HepG2 (cell line): ENCODE measurements at regions not wholly inside any gene's neighbourhood (a gene's known extent, or its start where the extent isn't known, plus 50 kb on each side); places are given as distances from the start of the nearest gene placed in this dataset.

Experiments used
- ATAC-seq: fragments of 200-7000 bp; cut with Tn5 transposase; 3 replicates; pipeline ENCODE4 v1.9.1; 2020; ENCODE audit warnings: mild to moderate bottlenecking, moderate library complexity
- BruUV-seq: library from RNA; stranded (reverse); fragments of 400-500 nt; replicated peaks from 2 replicates; lab custom pipeline; 2021; lab: Mats Ljungman, UMichigan
- CTCF ChIA-PET: fragments of 300-600 bp; formaldehyde crosslinking; extraction: SDS; loops from one replicate; lab custom pipeline; 2021; ENCODE audit warnings: low total read pairs, inconsistent platforms, low intra/inter-chr PET ratio; lab: Yijun Ruan, JAX
- POLR2A ChIA-PET: fragments of 350-600 bp; sonication (Branson Sonifier 250); formaldehyde crosslinking; loops from one replicate; lab custom pipeline; 2020; ENCODE audit warnings: antibody characterized with exemption, inconsistent platforms; lab: Yijun Ruan, JAX
- DNase-seq: peaks from one replicate; pipeline ENCODE4 v3.0.0-alpha.2; 2015; ENCODE audit warnings: low spot score
- FAIRE-seq: peaks from 3 replicates; lab custom pipeline; 2011; peaks lifted over from hg19 to GRCh38; lab: Jason Lieb, UNC
- H2AFZ ChIP-seq: one replicate; pipeline ENCODE4 v1.6.1; 2011; ENCODE audit warnings: low read length, inconsistent platforms
- H3K27ac ChIP-seq: fragments of 300-600 bp; 3 replicates; pipeline ENCODE4 v1.8.0; 2011; ENCODE audit warnings: mixed run types, mild to moderate bottlenecking, mixed read lengths, low read length, inconsistent platforms; ENCODE audit not compliant: insufficient read depth; ENCODE audit errors: extremely low read length
- H3K27me3 ChIP-seq, 2 experiments: fragments of 200-600 bp in 1 of 2; 2 replicates in 1 of 2; 3 replicates in 1 of 2; pipeline versions ENCODE4 v1.6.0 to v1.8.0; 2011; ENCODE audit warnings: low read length in 2 of 2, mild to moderate bottlenecking in 2 of 2, moderate library complexity in 2 of 2, inconsistent platforms in 1 of 2; ENCODE audit not compliant: insufficient read depth in 2 of 2, control insufficient read depth in 1 of 2
- H3K36me3 ChIP-seq, 2 experiments: fragments of 200-600 bp in 1 of 2; replicated peaks in 1 of 2; 2 replicates in 1 of 2; 3 replicates in 1 of 2; pipeline versions ENCODE4 v1.5.1 to v1.8.0; 2011; ENCODE audit warnings: low read length in 2 of 2, inconsistent platforms in 1 of 2; ENCODE audit not compliant: insufficient read depth in 2 of 2, control insufficient read depth in 1 of 2
- H3K4me1 ChIP-seq: 2 replicates; pipeline ENCODE4 v1.5.1; 2012; ENCODE audit warnings: low read length, inconsistent platforms; ENCODE audit not compliant: insufficient read depth
- H3K4me2 ChIP-seq: 2 replicates; pipeline ENCODE4 v1.6.0; 2011; ENCODE audit warnings: low read depth, low read length, inconsistent platforms
- H3K4me3 ChIP-seq, 3 experiments: fragments of 200-600 bp in 1 of 3; sonication (generic), shearing (Covaris generic) in 1 of 3; replicated peaks in 1 of 3; 2 replicates each; pipeline ENCODE4 v1.5.1; 2011 to 2016; ENCODE audit warnings: low read length in 3 of 3, inconsistent platforms in 2 of 3, low read depth in 2 of 3, mild to moderate bottlenecking in 2 of 3, control low read depth in 1 of 3, mixed read lengths in 1 of 3; ENCODE audit not compliant: insufficient read depth in 1 of 3
- H3K79me2 ChIP-seq: one replicate; pipeline ENCODE4 v1.6.1; 2011; ENCODE audit warnings: low read length, inconsistent platforms; ENCODE audit not compliant: insufficient read depth
- H3K9ac ChIP-seq: 2 replicates; pipeline ENCODE4 v1.6.0; 2011; ENCODE audit warnings: mild to moderate bottlenecking, low read depth, low read length, inconsistent platforms; ENCODE audit not compliant: insufficient read depth
- H3K9me3 ChIP-seq: 2 replicates; pipeline ENCODE4 v1.5.1; 2012; ENCODE audit warnings: mild to moderate bottlenecking, low read length
- H4K20me1 ChIP-seq: 2 replicates; pipeline ENCODE4 v1.6.0; 2011; ENCODE audit warnings: inconsistent platforms, mild to moderate bottlenecking, low read length, moderate library complexity; ENCODE audit not compliant: insufficient read depth
- ADNP ChIP-seq: sonication (generic); formaldehyde crosslinking; IDR thresholded peaks from 2 replicates; pipeline ENCODE4 v1.4.0; 2020; ENCODE audit warnings: missing genetic modification reagents
- ATM ChIP-seq: fragments of 450-650 bp; IDR thresholded peaks from 2 replicates; pipeline ENCODE4 v1.7.1; 2017; ENCODE audit warnings: mild to moderate bottlenecking, borderline replicate concordance
- JARID2 ChIP-seq: sonication (generic); formaldehyde crosslinking; IDR thresholded peaks from 2 replicates; pipeline ENCODE4 v1.8.1; 2023; ENCODE audit warnings: missing genetic modification reagents, inconsistent platforms; ENCODE audit not compliant: insufficient replicate concordance
- MAZ ChIP-seq, 2 experiments: sonication (generic) in 1 of 2; formaldehyde crosslinking in 1 of 2; IDR thresholded peaks; 2 replicates each; pipeline versions ENCODE4 v1.5.0 to v1.6.1; 2012 to 2020; ENCODE audit warnings: low read depth in 2 of 2, mild to moderate bottlenecking in 2 of 2, borderline replicate concordance in 1 of 2, improper control_type of control experiment in 1 of 2, low read length in 1 of 2, missing genetic modification reagents in 1 of 2, moderate library complexity in 1 of 2
- MEF2D ChIP-seq: sonication (generic); formaldehyde crosslinking; IDR thresholded peaks from 2 replicates; pipeline ENCODE4 v1.5.1; 2020; ENCODE audit warnings: mild to moderate bottlenecking, missing genetic modification reagents
- RBAK ChIP-seq: sonication (generic); formaldehyde crosslinking; IDR thresholded peaks from 2 replicates; pipeline ENCODE4 v1.5.1; 2020; ENCODE audit warnings: mild to moderate bottlenecking, missing genetic modification reagents
- WGBS: methylation state at CpG from one replicate; pipeline ENCODE4 v1.1.6; 2017; ENCODE audit warnings: low lambda C conversion rate; 5-methylcytosine and 5-hydroxymethylcytosine counted together
- in situ Hi-C: cut with HindIII; loops from 2 replicates; pipeline ENCODE4 v1.10.0; 2017; ENCODE audit warnings: low pct_unique_long_range_greater_than_20kb; ENCODE audit not compliant: extremely low pct_ligation_motif_present
- intact Hi-C: fragments of 100-400 bp; cut with micrococcal nuclease; formaldehyde crosslinking; loops from one replicate; pipeline ENCODE4 v1.10.0; 2022; ENCODE audit not compliant: unreplicated experiment
- TF ChIP-seq, protein P1 (sequence below): sonication (generic); formaldehyde crosslinking; IDR thresholded peaks from 2 replicates; pipeline ENCODE4 v1.4.0; 2020; ENCODE audit warnings: low read depth, missing genetic modification reagents
- TF ChIP-seq, protein P2 (sequence below): IDR thresholded peaks from 2 replicates; pipeline ENCODE4 v1.6.1; 2016; ENCODE audit warnings: low read depth
- TF ChIP-seq, protein P3 (sequence below): sonication (generic); formaldehyde crosslinking; IDR thresholded peaks from 2 replicates; pipeline ENCODE4 v1.8.0; 2022; ENCODE audit warnings: mild to moderate bottlenecking, missing genetic modification reagents

DNA sequence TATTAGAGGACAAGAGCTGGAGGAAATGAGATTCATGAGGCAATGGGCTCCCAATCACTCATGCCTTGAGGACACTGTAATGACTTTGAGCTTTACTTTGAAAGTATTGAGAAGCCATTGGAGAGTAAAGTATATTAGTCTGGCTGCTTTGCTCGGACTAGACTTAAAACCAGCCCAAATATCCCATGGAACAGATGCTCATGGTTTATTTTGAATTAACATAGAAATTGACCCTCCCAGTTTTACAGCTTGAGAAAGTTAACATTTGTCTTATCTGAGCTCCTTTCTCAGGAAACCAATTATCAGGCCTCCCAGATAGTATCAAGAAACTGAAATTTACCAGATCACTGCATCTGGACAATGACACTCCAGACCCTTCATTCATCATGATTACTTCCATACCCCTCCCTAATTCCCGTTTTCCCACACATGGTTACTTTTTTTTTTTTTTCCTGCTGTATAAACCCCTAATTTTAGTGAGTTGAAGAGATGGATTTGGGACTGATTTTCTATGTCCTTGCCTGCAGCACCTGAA, 270.8 kb upstream of the SMIM30 start:
- in situ Hi-C loops (no loop called here), intact Hi-C loops (no loop called here)
- H3K9me3 ChIP-seq: peaks cover 8% of the 10 kb centered on the region; the same call in 1 of the 2 replicates
- DNase-seq (no peak), ATAC-seq (no peak), FAIRE-seq (no peak)
- H3K27ac ChIP-seq: no peak overlapping the region
- CTCF ChIA-PET: no interaction called here
- H2AFZ ChIP-seq: no peak overlapping the region
- TF ChIP-seq ADNP: no peak
- TF ChIP-seq, protein P1, sequence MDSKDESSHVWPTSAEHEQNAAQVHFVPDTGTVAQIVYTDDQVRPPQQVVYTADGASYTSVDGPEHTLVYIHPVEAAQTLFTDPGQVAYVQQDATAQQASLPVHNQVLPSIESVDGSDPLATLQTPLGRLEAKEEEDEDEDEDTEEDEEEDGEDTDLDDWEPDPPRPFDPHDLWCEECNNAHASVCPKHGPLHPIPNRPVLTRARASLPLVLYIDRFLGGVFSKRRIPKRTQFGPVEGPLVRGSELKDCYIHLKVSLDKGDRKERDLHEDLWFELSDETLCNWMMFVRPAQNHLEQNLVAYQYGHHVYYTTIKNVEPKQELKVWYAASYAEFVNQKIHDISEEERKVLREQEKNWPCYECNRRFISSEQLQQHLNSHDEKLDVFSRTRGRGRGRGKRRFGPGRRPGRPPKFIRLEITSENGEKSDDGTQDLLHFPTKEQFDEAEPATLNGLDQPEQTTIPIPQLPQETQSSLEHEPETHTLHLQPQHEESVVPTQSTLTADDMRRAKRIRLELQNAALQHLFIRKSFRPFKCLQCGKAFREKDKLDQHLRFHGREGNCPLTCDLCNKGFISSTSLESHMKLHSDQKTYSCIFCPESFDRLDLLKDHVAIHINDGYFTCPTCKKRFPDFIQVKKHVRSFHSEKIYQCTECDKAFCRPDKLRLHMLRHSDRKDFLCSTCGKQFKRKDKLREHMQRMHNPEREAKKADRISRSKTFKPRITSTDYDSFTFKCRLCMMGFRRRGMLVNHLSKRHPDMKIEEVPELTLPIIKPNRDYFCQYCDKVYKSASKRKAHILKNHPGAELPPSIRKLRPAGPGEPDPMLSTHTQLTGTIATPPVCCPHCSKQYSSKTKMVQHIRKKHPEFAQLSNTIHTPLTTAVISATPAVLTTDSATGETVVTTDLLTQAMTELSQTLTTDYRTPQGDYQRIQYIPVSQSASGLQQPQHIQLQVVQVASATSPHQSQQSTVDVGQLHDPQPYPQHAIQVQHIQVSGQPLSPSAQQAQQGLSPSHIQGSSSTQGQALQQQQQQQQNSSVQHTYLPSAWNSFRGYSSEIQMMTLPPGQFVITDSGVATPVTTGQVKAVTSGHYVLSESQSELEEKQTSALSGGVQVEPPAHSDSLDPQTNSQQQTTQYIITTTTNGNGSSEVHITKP (CRISPR knock-in tag): no peak
- no peak for TF ChIP-seq MAZ (IDR thresholded peaks at IDR 0.05; ENCODE audit: borderline replicate concordance, low read depth, low read length)
- TF ChIP-seq MAZ (CRISPR knock-in tag; IDR thresholded peaks at IDR 0.05; ENCODE audit: low read depth): no peak
- TF ChIP-seq, protein P2, sequence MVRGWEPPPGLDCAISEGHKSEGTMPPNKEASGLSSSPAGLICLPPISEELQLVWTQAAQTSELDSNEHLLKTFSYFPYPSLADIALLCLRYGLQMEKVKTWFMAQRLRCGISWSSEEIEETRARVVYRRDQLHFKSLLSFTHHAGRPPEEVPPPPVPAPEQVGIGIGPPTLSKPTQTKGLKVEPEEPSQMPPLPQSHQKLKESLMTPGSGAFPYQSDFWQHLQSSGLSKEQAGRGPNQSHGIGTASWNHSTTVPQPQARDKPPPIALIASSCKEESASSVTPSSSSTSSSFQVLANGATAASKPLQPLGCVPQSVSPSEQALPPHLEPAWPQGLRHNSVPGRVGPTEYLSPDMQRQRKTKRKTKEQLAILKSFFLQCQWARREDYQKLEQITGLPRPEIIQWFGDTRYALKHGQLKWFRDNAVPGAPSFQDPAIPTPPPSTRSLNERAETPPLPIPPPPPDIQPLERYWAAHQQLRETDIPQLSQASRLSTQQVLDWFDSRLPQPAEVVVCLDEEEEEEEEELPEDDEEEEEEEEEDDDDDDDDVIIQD (CRISPR knock-in tag): no peak
- no peak for TF ChIP-seq JARID2 (CRISPR knock-in tag)
- no peak for TF ChIP-seq MEF2D (CRISPR knock-in tag)
- TF ChIP-seq ATM: no peak
- TF ChIP-seq RBAK: no peak
- TF ChIP-seq, protein P3, sequence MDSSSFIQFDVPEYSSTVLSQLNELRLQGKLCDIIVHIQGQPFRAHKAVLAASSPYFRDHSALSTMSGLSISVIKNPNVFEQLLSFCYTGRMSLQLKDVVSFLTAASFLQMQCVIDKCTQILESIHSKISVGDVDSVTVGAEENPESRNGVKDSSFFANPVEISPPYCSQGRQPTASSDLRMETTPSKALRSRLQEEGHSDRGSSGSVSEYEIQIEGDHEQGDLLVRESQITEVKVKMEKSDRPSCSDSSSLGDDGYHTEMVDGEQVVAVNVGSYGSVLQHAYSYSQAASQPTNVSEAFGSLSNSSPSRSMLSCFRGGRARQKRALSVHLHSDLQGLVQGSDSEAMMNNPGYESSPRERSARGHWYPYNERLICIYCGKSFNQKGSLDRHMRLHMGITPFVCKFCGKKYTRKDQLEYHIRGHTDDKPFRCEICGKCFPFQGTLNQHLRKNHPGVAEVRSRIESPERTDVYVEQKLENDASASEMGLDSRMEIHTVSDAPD (CRISPR knock-in tag): no peak
- H3K27me3 ChIP-seq: no peaks in the 10 kb centered on the region; a peak in 1 of 5 replicates
- POLR2A ChIA-PET: no interaction called here
- H3K4me3 ChIP-seq: no peak overlapping the region
- H3K4me2 ChIP-seq: no peak overlapping the region
- no TSS peak for BruUV-seq
- no peaks in the 10 kb centered on the region for H4K20me1 ChIP-seq
- H3K36me3 ChIP-seq: no peaks in the 10 kb centered on the region
- H3K4me1 ChIP-seq: no peaks in the 10 kb centered on the region
- 0% methylated on average over 2 of the region's 2 CpGs for WGBS
- no peak overlapping the region for H3K9ac ChIP-seq
- no peaks in the 10 kb centered on the region for H3K79me2 ChIP-seq
